Activated gamma-delta T cell treated with Interleukin-2 at 50 U/mL for 16 hours (primary cell): ENCODE measurements at regions not wholly inside any gene's neighbourhood (a gene's known extent, or its start where the extent isn't known, plus 50 kb on each side); places are given as distances from the start of the nearest gene placed in this dataset.

Experiments
- DNase-seq: peaks from one replicate; pipeline ENCODE4 v3.0.0-alpha.2; 2020

DNA sequence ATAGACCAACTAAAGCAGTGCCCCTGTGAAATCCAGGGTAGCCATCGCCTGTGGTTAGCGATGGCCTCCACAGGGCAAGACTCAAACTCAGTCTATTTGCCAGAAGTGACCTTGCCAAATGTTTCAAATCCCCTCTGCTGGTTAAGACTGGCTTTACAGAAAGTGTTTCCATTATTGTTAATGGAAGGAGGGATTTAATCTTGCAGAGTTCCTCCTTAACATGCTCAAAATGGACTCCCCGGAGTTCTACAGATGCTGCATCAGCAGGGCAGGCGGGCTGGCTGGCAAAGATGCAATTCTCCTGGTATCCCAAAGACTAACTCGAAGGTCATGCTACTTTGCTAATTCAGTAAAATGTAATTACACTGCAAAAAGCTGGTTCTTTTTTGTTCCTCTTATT, 313.0 kb upstream of the SLC7A11 start:
- DNase-seq: no peak

- DNase-seq: no peak
Observed at GRCh38 chr4:138553001-138553845, 311.1 kb upstream of the SLC7A11 start.

- no peak for DNase-seq
Observed at GRCh38 chr4:138542191-138542776, 300.1 kb upstream of the SLC7A11 start.

- no peak for DNase-seq
Observed at GRCh38 chr4:138540056-138540800, 298.1 kb upstream of the SLC7A11 start.

- DNase-seq: no peak
Observed at GRCh38 chr4:138538743-138539142, 296.6 kb upstream of the SLC7A11 start.

DNA sequence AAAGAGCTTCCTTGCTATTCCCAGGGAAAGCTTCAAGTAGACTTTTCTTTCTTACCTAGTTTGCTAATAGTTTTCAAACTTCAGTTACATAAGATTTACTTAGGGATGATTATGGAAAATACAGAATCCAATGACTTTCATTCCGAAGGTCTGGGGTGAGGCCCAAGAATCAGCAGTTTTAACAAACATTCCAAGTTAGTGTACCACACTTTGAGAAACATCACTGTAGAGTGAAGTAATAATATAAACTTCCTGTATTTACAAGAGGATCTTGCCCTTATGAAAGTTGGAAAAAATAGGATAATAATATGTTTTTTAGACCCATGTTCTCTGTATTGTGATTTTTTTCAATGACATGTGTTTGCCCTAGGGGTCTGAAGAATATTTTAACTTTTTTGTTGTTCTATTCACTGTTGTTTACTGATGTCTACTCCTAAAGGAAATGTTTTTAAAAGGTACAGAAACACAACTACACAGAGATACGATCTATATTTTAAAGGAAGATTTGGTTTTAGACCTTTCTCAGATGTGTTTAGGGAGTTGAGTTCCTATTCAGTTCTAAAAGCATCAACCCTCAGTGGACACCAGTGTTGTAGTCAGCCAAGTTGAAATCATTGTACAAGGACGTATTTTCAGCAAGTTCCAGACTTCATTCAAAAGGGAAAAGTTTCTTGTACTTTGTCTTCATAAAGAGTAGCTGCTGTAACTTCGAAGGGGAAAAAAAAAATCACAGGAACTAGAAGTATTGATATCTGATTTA, 295.8 kb upstream of the SLC7A11 start:
- DNase-seq: no peak

GRCh38 chr4:138535316-138535715, 293.2 kb upstream of the SLC7A11 start:
- no peak for DNase-seq

DNA sequence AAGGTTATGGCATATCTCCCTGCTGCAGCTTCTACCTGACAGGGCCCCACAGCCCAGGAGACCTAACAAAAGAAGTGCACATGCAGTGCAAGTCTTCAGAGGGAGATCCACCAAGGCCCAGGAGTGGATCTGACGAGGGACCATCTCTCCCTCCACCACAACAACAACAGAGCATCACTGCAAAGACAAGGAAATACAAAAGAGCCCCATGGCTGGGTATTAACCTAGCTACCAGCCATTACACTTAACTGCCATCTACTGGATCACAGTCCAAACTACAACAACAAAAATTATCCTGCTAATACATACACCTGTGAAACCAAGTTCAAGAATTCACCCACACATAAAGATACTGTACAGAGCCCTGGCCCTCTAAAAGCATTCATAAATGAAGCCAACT, 280.2 kb upstream of the SLC7A11 start:
- no peak for DNase-seq

DNA sequence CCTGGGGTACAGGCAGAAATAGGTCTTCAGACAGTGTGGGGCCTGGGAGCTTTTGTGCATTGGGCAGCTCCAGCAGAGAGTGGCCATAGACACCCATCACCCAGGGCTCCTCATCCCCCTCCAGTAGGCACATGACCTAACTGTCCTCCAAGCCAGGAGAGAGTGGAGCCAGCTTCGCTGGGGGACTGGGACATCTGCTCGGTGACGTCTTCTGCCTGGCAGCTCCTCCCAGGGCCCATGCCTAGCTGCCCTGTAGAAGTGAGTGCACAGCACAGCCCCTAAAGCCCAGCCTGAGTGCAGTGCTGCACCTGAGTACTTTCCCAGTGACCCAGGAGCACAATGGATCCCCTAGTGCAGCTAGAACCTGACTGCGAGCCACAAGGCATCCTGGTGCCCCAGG, 279.7 kb upstream of the SLC7A11 start:
- no peak for DNase-seq

- no peak for DNase-seq
Observed at GRCh38 chr4:138519436-138519835, 277.3 kb upstream of the SLC7A11 start.

GRCh38 chr4:138513535-138513934, 271.4 kb upstream of the SLC7A11 start:
- no peak for DNase-seq

DNA sequence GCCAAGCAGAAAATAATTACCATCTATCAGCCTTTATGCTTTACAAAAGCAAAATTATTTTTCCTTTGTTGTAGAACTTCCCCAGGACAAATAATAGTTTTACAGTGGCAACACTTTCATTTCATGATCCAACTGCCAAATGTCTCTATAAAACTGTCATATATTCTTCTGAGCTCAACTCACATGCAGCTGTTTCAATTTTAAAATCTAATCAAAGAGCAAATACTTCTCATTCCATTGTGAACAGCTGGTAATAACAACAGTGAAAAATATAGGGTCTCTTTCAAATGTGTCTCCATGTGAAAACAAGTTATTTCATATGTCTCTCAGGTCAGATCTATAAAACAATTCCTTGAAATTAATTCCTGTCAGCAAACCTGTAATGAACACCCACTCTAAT, 270.6 kb upstream of the SLC7A11 start:
- no peak for DNase-seq

GRCh38 chr4:138510053-138510452, 267.9 kb upstream of the SLC7A11 start:
- no peak for DNase-seq

DNA sequence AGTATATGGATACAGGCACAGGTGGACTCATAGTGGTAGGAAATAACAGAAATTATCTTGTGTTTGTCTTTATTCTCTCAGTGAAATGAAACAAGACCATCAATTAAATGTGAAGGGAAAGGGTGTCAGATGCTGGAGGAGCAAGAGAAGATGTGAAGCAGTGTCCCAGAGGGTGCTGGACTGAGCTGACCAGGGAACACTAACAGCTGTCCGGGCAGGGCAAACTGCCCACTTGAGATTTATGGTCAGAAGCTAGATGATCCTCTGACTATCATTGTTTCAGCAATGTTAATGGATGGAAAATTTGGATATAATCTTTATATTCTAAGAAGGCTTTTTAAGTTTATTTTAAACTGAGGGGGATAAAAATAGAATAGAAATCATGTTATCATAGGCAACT, 267.2 kb upstream of the SLC7A11 start:
- no peak for DNase-seq

DNA sequence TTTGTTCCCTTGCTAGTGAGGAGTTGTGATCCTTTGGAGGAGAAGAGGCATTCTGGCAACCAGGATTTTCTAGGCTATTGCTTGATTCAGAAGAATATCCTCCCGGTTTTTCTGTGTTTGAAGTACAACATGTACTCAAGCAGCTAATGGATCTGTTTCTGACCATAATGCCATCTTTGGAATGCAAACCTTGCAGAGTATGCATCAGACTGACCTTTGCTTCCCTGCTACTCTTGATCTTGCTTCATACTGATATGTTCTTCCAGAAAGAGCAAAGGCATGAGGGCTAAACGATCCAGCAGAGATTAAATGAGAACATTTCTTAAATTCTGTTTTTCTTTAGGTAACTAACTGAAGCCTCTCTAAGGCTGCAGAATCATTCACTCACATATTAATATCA, 265.4 kb upstream of the SLC7A11 start:
- DNase-seq: no peak

DNA sequence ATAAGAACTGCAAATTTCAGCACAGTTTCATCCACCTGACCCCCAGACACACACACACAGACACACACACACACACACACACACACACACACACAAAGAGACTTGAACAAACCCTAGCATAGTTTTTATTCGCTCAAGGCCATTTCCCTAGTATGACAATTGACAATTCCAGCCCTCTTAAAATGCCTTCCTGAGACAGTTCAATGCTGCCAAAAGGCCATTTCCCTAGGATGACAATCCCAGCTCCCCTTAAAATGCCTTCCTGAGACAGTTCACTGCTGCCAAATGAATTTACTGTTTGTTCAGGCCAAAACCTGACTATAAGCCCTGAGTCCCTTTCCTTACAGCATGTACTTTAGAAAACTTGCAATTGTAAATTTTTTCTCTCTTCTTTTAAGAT, 259.5 kb upstream of the SLC7A11 start:
- no peak for DNase-seq

DNA sequence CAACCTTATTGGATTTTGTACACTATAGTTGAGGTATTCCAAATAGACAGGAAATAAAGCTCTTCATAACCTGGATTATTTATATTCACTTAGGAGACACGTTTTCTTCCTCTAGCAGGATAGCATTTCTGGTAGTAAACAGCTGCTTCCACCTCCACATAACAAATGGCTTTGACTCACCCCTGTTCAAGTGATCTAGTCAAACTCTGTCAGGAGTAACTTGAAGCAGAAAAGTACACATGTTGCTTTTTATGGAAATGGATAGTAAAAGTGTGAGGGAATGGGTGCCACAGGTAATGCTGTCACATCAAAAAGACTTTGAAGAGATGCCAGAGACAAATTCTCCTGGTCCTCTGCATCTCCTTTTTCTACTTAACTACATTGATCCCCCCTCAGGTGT, 258.7 kb upstream of the SLC7A11 start:
- DNase-seq: no peak

DNA sequence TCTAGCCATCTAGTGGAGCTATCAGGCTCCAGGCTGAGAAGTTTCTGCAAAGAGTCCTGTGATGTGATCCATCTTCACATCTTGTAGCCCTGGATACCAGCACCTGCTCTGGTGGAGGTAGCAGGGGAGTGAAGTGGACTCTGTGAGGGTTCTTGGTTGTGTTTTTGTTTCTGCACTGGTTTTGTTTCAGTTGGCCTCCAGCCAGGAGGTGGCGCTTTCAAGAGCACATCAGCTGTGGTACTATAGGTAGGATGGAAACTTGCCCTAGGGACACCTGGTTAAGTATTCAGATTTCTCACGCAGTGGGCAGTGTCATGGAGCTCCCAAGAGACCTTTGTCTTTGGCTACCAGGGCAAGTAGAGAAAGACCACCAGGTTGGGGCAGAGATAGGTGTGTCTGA, 257.5 kb upstream of the SLC7A11 start:
- no peak for DNase-seq

GRCh38 chr4:138494931-138495330, 252.8 kb upstream of the SLC7A11 start:
- no peak for DNase-seq

GRCh38 chr4:138494116-138494515, 252.0 kb upstream of the SLC7A11 start:
- DNase-seq: no peak

DNA sequence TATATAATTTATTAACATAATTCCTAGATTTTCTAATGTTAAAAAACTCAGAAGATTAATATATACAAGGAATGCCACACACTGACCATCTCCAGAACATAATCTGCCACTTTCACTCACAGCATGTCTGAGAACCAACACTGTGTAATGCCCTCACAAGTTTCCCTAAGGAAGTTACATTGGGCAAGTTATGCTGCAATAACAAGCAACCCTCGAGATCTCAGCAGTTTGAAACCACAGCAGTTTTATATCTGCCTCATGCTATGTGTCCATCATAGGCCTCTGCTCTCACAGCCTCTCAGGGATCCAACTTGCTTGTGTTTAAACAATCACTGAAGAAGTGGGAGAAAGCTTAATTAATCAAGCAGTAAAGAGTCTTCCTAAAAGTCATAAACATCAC, 250.0 kb upstream of the SLC7A11 start:
- no peak for DNase-seq

DNA sequence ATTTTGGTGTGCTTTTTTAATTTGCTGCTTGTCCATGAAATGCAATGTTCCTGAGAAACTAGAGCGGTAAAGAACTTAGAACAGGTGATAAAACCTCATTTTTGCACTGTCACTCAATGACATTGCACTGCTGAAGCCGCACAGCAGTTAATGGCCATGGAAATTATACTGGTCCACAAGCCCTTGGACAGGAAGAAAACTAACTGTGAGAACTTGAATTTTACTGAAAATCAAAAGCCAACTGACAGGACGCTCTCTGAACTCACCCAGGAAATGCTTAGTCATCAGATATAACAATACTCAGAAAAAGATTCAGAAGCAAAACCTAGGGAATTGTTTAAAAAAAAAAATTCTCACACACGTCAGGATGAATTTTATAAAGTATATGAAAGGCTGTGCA, 246.4 kb upstream of the SLC7A11 start:
- DNase-seq: no peak

DNA sequence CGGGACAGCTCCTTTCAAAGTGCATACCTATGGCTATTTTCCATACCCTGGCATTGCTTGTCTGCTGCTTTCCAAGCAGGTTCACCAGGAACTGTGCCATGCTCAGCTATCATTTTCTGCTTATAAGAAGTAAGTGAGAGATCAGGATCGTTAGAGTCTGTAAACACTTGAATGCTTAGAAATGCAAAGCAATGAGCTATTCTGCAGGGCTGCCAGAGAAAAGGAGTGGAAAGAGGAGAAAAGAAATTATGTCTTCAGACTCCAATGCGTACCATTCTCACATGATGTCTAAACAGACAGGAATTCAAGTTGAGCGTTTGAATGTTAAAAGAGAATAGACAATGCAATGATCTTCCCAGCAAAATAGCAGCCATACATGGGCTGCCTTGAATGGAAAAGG, 245.5 kb upstream of the SLC7A11 start:
- no peak for DNase-seq
